ENCODE measurements at regions not wholly inside any gene's neighbourhood (a gene's known extent, or its start where the extent isn't known, plus 50 kb on each side); places are given as distances from the start of the nearest gene placed in this dataset.

DNA sequence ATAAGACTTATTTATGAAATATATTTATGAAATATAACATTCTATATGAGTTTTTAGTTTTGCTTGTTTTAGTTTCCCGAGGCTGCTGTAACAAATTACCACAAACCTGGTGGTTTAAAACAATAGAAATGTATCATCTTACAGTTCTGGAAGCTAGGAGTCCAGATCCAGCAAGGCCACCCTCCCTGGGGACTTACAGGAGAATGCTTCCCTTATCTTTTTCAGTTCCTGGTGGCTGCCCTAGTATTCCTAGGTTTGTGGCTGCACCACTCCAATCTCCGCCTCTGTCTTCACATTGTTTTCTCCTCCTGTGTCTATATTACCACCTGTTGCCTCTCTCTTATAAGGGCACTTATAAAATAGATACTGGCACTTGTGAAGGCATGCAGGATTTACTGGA, 877.8 kb downstream of the TUSC7 start:
- TF ChIP-seq, protein P1, sequence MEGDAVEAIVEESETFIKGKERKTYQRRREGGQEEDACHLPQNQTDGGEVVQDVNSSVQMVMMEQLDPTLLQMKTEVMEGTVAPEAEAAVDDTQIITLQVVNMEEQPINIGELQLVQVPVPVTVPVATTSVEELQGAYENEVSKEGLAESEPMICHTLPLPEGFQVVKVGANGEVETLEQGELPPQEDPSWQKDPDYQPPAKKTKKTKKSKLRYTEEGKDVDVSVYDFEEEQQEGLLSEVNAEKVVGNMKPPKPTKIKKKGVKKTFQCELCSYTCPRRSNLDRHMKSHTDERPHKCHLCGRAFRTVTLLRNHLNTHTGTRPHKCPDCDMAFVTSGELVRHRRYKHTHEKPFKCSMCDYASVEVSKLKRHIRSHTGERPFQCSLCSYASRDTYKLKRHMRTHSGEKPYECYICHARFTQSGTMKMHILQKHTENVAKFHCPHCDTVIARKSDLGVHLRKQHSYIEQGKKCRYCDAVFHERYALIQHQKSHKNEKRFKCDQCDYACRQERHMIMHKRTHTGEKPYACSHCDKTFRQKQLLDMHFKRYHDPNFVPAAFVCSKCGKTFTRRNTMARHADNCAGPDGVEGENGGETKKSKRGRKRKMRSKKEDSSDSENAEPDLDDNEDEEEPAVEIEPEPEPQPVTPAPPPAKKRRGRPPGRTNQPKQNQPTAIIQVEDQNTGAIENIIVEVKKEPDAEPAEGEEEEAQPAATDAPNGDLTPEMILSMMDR (IDR thresholded peaks at IDR 0.05) = no peak
- TF ChIP-seq POLR2AphosphoS5 (IDR thresholded peaks at IDR 0.05) (no peak), EP300 (IDR thresholded peaks at IDR 0.05) (no peak)
